ENCODE measurements at regions not wholly inside any gene's neighbourhood (a gene's known extent, or its start where the extent isn't known, plus 50 kb on each side); places are given as distances from the start of the nearest gene placed in this dataset.

- ChIA-PET POLR2A (no interaction called here), CTCF (no interaction called here)
- Histone ChIP-seq H3K36me3 (ENCODE audit: control insufficient read depth in 2 of 3, insufficient read depth in 3 of 3, low read length in 3 of 3) (no peaks in the 10 kb centered on the region), H3K4me1 (ENCODE audit: control insufficient read depth in 2 of 2, insufficient read depth in 2 of 2, low read length in 2 of 2) (no peaks in the 10 kb centered on the region), H3K9me3 (ENCODE audit: control insufficient read depth in 2 of 3, low read length in 3 of 3) (no peaks in the 10 kb centered on the region), H3K27me3 (ENCODE audit: control insufficient read depth in 2 of 2, insufficient read depth in 2 of 2, low read length in 2 of 2) (no peaks in the 10 kb centered on the region), H3K4me3 (ENCODE audit: low read length) (no peak overlapping the region), H3K27ac (ENCODE audit: low read depth, low read length) (no peak overlapping the region)
- H3K4me3 Mint-ChIP-seq, result no peak overlapping the region
- H3K27ac Mint-ChIP-seq, result no peak overlapping the region
- peaks cover 7 to 33% (median 8%) of the 10 kb centered on the region in 5 donors for H3K27me3 Mint-ChIP-seq
- ATAC-seq (no peak), DNase-seq (no peak)
- intact Hi-C loops (cut with micrococcal nuclease), result no loop called here
- peaks cover 0 to 3% (median 0%) of the 10 kb centered on the region in 7 donors for H3K4me1 Mint-ChIP-seq
- H3K36me3 Mint-ChIP-seq, result no peaks in the 10 kb centered on the region
- no peaks in the 10 kb centered on the region for H3K9me3 Mint-ChIP-seq
These were observed 186.2 kb downstream of the CD47 start for GRCh38 chr3:107904536-107905066.

GRCh38 chr3:107899990-107900651, 190.7 kb downstream of the CD47 start:
- Histone ChIP-seq H3K9me3 (ENCODE audit: control insufficient read depth in 2 of 3, low read length in 3 of 3) (no peaks in the 10 kb centered on the region), H3K27me3 (ENCODE audit: control insufficient read depth in 2 of 2, insufficient read depth in 2 of 2, low read length in 2 of 2) (peaks cover 0 to 3% of the 10 kb centered on the region in 2 donors), H3K4me1 (ENCODE audit: control insufficient read depth in 2 of 2, insufficient read depth in 2 of 2, low read length in 2 of 2) (no peaks in the 10 kb centered on the region), H3K27ac (ENCODE audit: low read depth, low read length) (no peak overlapping the region), H3K36me3 (ENCODE audit: control insufficient read depth in 2 of 3, insufficient read depth in 3 of 3, low read length in 3 of 3) (no peaks in the 10 kb centered on the region), H3K4me3 (ENCODE audit: low read length) (no peak overlapping the region)
- Mint-ChIP-seq H3K27me3 (peaks cover 17 to 46% (median 20%) of the 10 kb centered on the region in 5 donors), H3K27ac (no peak overlapping the region), H3K4me3 (no peak overlapping the region), H3K36me3 (no peaks in the 10 kb centered on the region), H3K9me3 (peaks cover 0 to 3% (median 0%) of the 10 kb centered on the region in 11 donors), H3K4me1 (no peaks in the 10 kb centered on the region)
- DNase-seq, result no peak
- ChIA-PET CTCF (no interaction called here), POLR2A (interaction anchor here (0.6 kb wide), 1 partner anchor 678 kb away, joined by 3 read pairs; no protein-coding TSS in a partner anchor)
- intact Hi-C loops (cut with micrococcal nuclease), result no loop called here
- no peak for ATAC-seq

- H3K4me1 Mint-ChIP-seq, result no peaks in the 10 kb centered on the region
- CTCF ChIA-PET, result no interaction called here
- POLR2A ChIA-PET, result no interaction called here
- peaks cover 0 to 3% of the 10 kb centered on the region in 2 donors for H3K27me3 ChIP-seq (ENCODE audit: control insufficient read depth in 2 of 2, insufficient read depth in 2 of 2, low read length in 2 of 2)
- no peaks in the 10 kb centered on the region for H3K4me1 ChIP-seq (ENCODE audit: control insufficient read depth in 2 of 2, insufficient read depth in 2 of 2, low read length in 2 of 2)
- H3K4me3 ChIP-seq (ENCODE audit: low read length), result no peak overlapping the region
- peaks cover 20 to 58% (median 29%) of the 10 kb centered on the region in 5 donors for H3K27me3 Mint-ChIP-seq
- intact Hi-C loops (cut with micrococcal nuclease), result no loop called here
- no peak overlapping the region for H3K27ac ChIP-seq (ENCODE audit: low read depth, low read length)
- H3K4me3 Mint-ChIP-seq, result no peak overlapping the region
- no peak for ATAC-seq
- peaks cover 0 to 5% (median 0%) of the 10 kb centered on the region in 11 donors for H3K9me3 Mint-ChIP-seq
- no peak for DNase-seq
- H3K27ac Mint-ChIP-seq, result no peak overlapping the region
- no peaks in the 10 kb centered on the region for H3K9me3 ChIP-seq (ENCODE audit: control insufficient read depth in 2 of 3, low read length in 3 of 3)
- no peaks in the 10 kb centered on the region for H3K36me3 ChIP-seq (ENCODE audit: control insufficient read depth in 2 of 3, insufficient read depth in 3 of 3, low read length in 3 of 3)
- no peaks in the 10 kb centered on the region for H3K36me3 Mint-ChIP-seq
These were observed 193.3 kb downstream of the CD47 start for GRCh38 chr3:107897471-107898061.

- H3K27ac ChIP-seq (ENCODE audit: low read depth, low read length), result no peak overlapping the region
- ATAC-seq (no peak), DNase-seq (no peak)
- no peaks in the 10 kb centered on the region for H3K9me3 ChIP-seq (ENCODE audit: control insufficient read depth in 2 of 3, low read length in 3 of 3)
- H3K27me3 ChIP-seq (ENCODE audit: control insufficient read depth in 2 of 2, insufficient read depth in 2 of 2, low read length in 2 of 2), result peaks cover 0 to 3% of the 10 kb centered on the region in 2 donors
- CTCF ChIA-PET, result no interaction called here
- no peaks in the 10 kb centered on the region for H3K4me1 ChIP-seq (ENCODE audit: control insufficient read depth in 2 of 2, insufficient read depth in 2 of 2, low read length in 2 of 2)
- Mint-ChIP-seq H3K9me3 (peaks cover 0 to 5% (median 0%) of the 10 kb centered on the region in 11 donors), H3K4me3 (no peak overlapping the region), H3K4me1 (no peaks in the 10 kb centered on the region), H3K27me3 (peaks cover 11 to 44% (median 27%) of the 10 kb centered on the region in 5 donors), H3K27ac (no peak overlapping the region), H3K36me3 (no peaks in the 10 kb centered on the region)
- intact Hi-C loops (cut with micrococcal nuclease), result no loop called here
- no peak overlapping the region for H3K4me3 ChIP-seq (ENCODE audit: low read length)
- POLR2A ChIA-PET, result no interaction called here
- no peaks in the 10 kb centered on the region for H3K36me3 ChIP-seq (ENCODE audit: control insufficient read depth in 2 of 3, insufficient read depth in 3 of 3, low read length in 3 of 3)
These were observed 195.8 kb downstream of the CD47 start for GRCh38 chr3:107894998-107895397.

- no peak overlapping the region for H3K4me3 ChIP-seq (ENCODE audit: low read length)
- ChIA-PET POLR2A (no interaction called here), CTCF (no interaction called here)
- Mint-ChIP-seq H3K36me3 (peaks cover 0 to 6% (median 0%) of the 10 kb centered on the region in 5 donors), H3K9me3 (peaks cover 0 to 9% (median 3%) of the 10 kb centered on the region in 11 donors), H3K27me3 (peaks cover 16 to 38% (median 27%) of the 10 kb centered on the region in 5 donors), H3K4me3 (no peak overlapping the region), H3K4me1 (no peaks in the 10 kb centered on the region), H3K27ac (no peak overlapping the region)
- H3K4me1 ChIP-seq (ENCODE audit: control insufficient read depth in 2 of 2, insufficient read depth in 2 of 2, low read length in 2 of 2), result no peaks in the 10 kb centered on the region
- DNase-seq, result no peak
- ATAC-seq, result no peak
- intact Hi-C loops (cut with micrococcal nuclease), result no loop called here
- no peak overlapping the region for H3K27ac ChIP-seq (ENCODE audit: low read depth, low read length)
- peaks cover 0 to 3% of the 10 kb centered on the region in 2 donors for H3K27me3 ChIP-seq (ENCODE audit: control insufficient read depth in 2 of 2, insufficient read depth in 2 of 2, low read length in 2 of 2)
- no peaks in the 10 kb centered on the region for H3K9me3 ChIP-seq (ENCODE audit: control insufficient read depth in 2 of 3, low read length in 3 of 3)
- H3K36me3 ChIP-seq (ENCODE audit: control insufficient read depth in 2 of 3, insufficient read depth in 3 of 3, low read length in 3 of 3), result no peaks in the 10 kb centered on the region
These were observed 197.7 kb downstream of the CD47 start for GRCh38 chr3:107892955-107893624.

GRCh38 chr3:107884719-107885460, 205.9 kb downstream of the CD47 start:
- H3K9me3 Mint-ChIP-seq, result peaks cover 0 to 9% (median 4%) of the 10 kb centered on the region in 11 donors
- peaks cover 0 to 6% (median 0%) of the 10 kb centered on the region in 5 donors for H3K36me3 Mint-ChIP-seq
- Histone ChIP-seq H3K27me3 (ENCODE audit: control insufficient read depth in 2 of 2, insufficient read depth in 2 of 2, low read length in 2 of 2) (no peaks in the 10 kb centered on the region), H3K4me1 (ENCODE audit: control insufficient read depth in 2 of 2, insufficient read depth in 2 of 2, low read length in 2 of 2) (no peaks in the 10 kb centered on the region), H3K9me3 (ENCODE audit: control insufficient read depth in 2 of 3, low read length in 3 of 3) (no peaks in the 10 kb centered on the region), H3K36me3 (ENCODE audit: control insufficient read depth in 2 of 3, insufficient read depth in 3 of 3, low read length in 3 of 3) (no peaks in the 10 kb centered on the region), H3K27ac (ENCODE audit: low read depth, low read length) (no peak overlapping the region), H3K4me3 (ENCODE audit: low read length) (no peak overlapping the region)
- DNase-seq (no peak), ATAC-seq (no peak)
- H3K27ac Mint-ChIP-seq, result no peak overlapping the region
- CTCF ChIA-PET, result no interaction called here
- no peaks in the 10 kb centered on the region for H3K4me1 Mint-ChIP-seq
- POLR2A ChIA-PET, result no interaction called here
- H3K27me3 Mint-ChIP-seq, result peaks cover 0 to 8% (median 2%) of the 10 kb centered on the region in 5 donors
- no peak overlapping the region for H3K4me3 Mint-ChIP-seq
- intact Hi-C loops (cut with micrococcal nuclease), result no loop called here

Measured in naive thymus-derived CD4-positive, alpha-beta T cell (primary cell).